Mesenchymal stem cell (in vitro differentiated cells and primary cell): ENCODE measurements at regions not wholly inside any gene's neighbourhood (a gene's known extent, or its start where the extent isn't known, plus 50 kb on each side); places are given as distances from the start of the nearest gene placed in this dataset.
"Not testable (repeated sequence)": the region's sequence is repeated elsewhere in the genome, so short reads cannot be mapped to it uniquely, and the experiment has no call there.

Experiments used
- DNase-seq: peaks from one replicate; pipeline ENCODE4 v3.0.0-alpha.2; 2013
- H2AFZ ChIP-seq: one replicate; pipeline ENCODE4 v1.6.1; 2013; ENCODE audit warnings: low read depth, mild to moderate bottlenecking, control low read depth, inconsistent platforms, low read length, moderate library complexity
- H2AK5ac ChIP-seq: 2 replicates; pipeline ENCODE4 v1.6.1; 2013; ENCODE audit warnings: low read length, moderate library complexity, mild to moderate bottlenecking, inconsistent platforms; ENCODE audit not compliant: severe bottlenecking
- H2BK120ac ChIP-seq: one replicate; pipeline ENCODE4 v1.6.1; 2013; ENCODE audit warnings: low read depth, mild to moderate bottlenecking, inconsistent platforms, low read length, moderate library complexity
- H2BK12ac ChIP-seq, 2 experiments: one replicate each; pipeline ENCODE4 v1.6.1; 2013; ENCODE audit warnings: inconsistent platforms in 2 of 2, low read length in 2 of 2, mild to moderate bottlenecking in 2 of 2, moderate library complexity in 2 of 2, control low read depth in 1 of 2
- H2BK15ac ChIP-seq: one replicate; pipeline ENCODE4 v1.6.1; 2013; ENCODE audit warnings: mild to moderate bottlenecking, low read depth, inconsistent platforms; ENCODE audit not compliant: poor library complexity, severe bottlenecking
- H2BK5ac ChIP-seq: 2 replicates; pipeline ENCODE4 v1.6.1; 2013; ENCODE audit warnings: low read depth, mild to moderate bottlenecking, low read length, control low read depth, inconsistent platforms; ENCODE audit not compliant: poor library complexity, severe bottlenecking
- H3K14ac ChIP-seq, 2 experiments: one replicate each; pipeline ENCODE4 v1.6.1; 2013; ENCODE audit warnings: inconsistent platforms in 2 of 2, low read length in 2 of 2, control low read depth in 1 of 2, mild to moderate bottlenecking in 1 of 2, moderate library complexity in 1 of 2
- H3K18ac ChIP-seq, 2 experiments: one replicate each; pipeline ENCODE4 v1.6.1; 2013; ENCODE audit warnings: inconsistent platforms in 2 of 2, low read length in 2 of 2, control low read depth in 1 of 2, low read depth in 1 of 2, mild to moderate bottlenecking in 1 of 2
- H3K23ac ChIP-seq, 2 experiments: one replicate each; pipeline ENCODE4 v1.6.1; 2013; ENCODE audit warnings: inconsistent platforms in 2 of 2, low read length in 2 of 2, mild to moderate bottlenecking in 2 of 2, moderate library complexity in 2 of 2, control low read depth in 1 of 2
- H3K27ac ChIP-seq: 2 replicates; pipeline ENCODE4 v1.5.1; 2013; ENCODE audit warnings: mild to moderate bottlenecking, moderate library complexity, low read length, control low read depth, inconsistent platforms; ENCODE audit not compliant: poor library complexity, severe bottlenecking
- H3K27me3 ChIP-seq, 2 experiments: 2 replicates each; pipeline versions ENCODE4 v1.6.1 to v1.7.0; 2013; ENCODE audit warnings: low read length in 2 of 2, mild to moderate bottlenecking in 2 of 2, moderate library complexity in 2 of 2, control low read depth in 1 of 2, inconsistent platforms in 1 of 2; ENCODE audit not compliant: control insufficient read depth in 1 of 2, insufficient read depth in 1 of 2
- H3K36me3 ChIP-seq, 2 experiments: 2 replicates each; pipeline versions ENCODE4 v1.6.1 to v1.7.0; 2013; ENCODE audit warnings: low read length in 2 of 2, control low read depth in 1 of 2, inconsistent platforms in 1 of 2, low read depth in 1 of 2, mild to moderate bottlenecking in 1 of 2; ENCODE audit not compliant: insufficient read depth in 2 of 2, control insufficient read depth in 1 of 2
- H3K4ac ChIP-seq, 2 experiments: one replicate each; pipeline ENCODE4 v1.6.1; 2013; ENCODE audit warnings: inconsistent platforms in 2 of 2, low read length in 2 of 2, mild to moderate bottlenecking in 2 of 2, moderate library complexity in 2 of 2, control low read depth in 1 of 2, low read depth in 1 of 2
- H3K4me1 ChIP-seq: 2 replicates; pipeline ENCODE4 v1.6.1; 2013; ENCODE audit warnings: low read depth, low read length, control low read depth; ENCODE audit not compliant: control insufficient read depth, insufficient read depth
- H3K4me2 ChIP-seq: 2 replicates; pipeline ENCODE4 v1.6.1; 2013; ENCODE audit warnings: low read length, mild to moderate bottlenecking, inconsistent platforms; ENCODE audit not compliant: poor library complexity, severe bottlenecking
- H3K4me3 ChIP-seq, 2 experiments: 2 replicates each; pipeline versions ENCODE4 v1.5.1 to v1.7.0; 2013; ENCODE audit warnings: low read length in 2 of 2, mild to moderate bottlenecking in 2 of 2, control low read depth in 1 of 2, low read depth in 1 of 2; ENCODE audit not compliant: insufficient read depth in 1 of 2
- H3K79me1 ChIP-seq: replicated peaks from 2 replicates; pipeline ENCODE4 v1.6.1; 2013; ENCODE audit warnings: mild to moderate bottlenecking, control low read depth, low read length, inconsistent platforms; ENCODE audit not compliant: poor library complexity, severe bottlenecking
- H3K9ac ChIP-seq: 2 replicates; pipeline ENCODE4 v1.7.0; 2013; ENCODE audit warnings: mild to moderate bottlenecking, low read length, moderate library complexity
- H3K9me3 ChIP-seq: 2 replicates; pipeline ENCODE4 v1.7.0; 2013; ENCODE audit warnings: mild to moderate bottlenecking, low read length; ENCODE audit not compliant: control insufficient read depth
- H4K8ac ChIP-seq: one replicate; pipeline ENCODE4 v1.6.1; 2013; ENCODE audit warnings: inconsistent platforms, mild to moderate bottlenecking, low read length, moderate library complexity
- H4K91ac ChIP-seq: one replicate; pipeline ENCODE4 v1.6.1; 2013; ENCODE audit warnings: mild to moderate bottlenecking, low read length, inconsistent platforms
- whole genome bisulfite sequencing: methylation state at CpG from one replicate; pipeline ENCODE4 v1.1.7; 2013; ENCODE audit warnings: mixed read lengths; 5-methylcytosine and 5-hydroxymethylcytosine counted together

DNA sequence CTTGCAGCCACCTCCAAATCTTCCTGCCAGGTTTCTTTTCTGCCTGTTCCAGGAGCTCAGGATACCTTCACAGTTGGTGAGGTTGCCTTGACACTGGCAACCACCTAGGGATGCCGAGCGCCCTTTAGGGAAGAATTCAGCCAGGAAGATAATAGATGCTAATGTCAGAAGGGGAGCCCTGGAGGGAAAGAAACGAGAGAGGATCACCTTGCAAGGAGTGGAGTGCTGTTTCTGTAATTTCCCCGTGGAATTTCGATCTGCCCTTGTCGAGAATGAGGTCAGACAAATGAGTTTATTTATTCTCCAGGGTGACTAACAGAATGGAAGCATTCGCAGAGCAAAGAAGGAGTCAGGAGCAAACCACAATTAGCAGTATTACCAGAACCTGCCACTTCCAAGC, 315.8 kb upstream of the KAZN start:
- Histone ChIP-seq H2BK5ac (no peak overlapping the region), H3K14ac (no peak overlapping the region)

DNA sequence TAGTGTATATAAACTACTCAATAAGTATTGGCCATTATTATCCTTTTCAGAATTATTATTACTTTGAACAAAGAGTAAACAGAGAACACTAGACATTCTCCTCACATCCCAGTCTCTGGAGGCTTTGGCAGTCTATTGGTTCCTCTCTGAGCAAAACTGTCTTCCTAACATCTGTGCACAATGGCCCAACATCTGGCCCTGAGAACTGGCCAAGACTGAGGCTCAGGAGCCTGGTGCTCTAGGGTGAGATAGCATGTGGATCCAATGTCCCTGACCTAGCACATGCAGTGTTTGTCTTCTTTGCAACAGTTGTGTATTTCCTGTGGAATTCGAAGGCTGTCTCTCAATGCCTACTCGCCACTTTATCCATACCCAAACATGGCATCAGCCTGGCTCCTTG, 313.2 kb upstream of the KAZN start:
- H2BK12ac ChIP-seq: no peak overlapping the region
- 58% methylated on average over 2 of the region's 2 CpGs for WGBS

More for the DNA sequence above, 315.8 kb upstream of the KAZN start:
- H3K4ac ChIP-seq: no peak overlapping the region
- H3K27me3 ChIP-seq: peaks cover 0 to 16% of the 10 kb centered on the region in 2 experiments
- H3K4me2 ChIP-seq: no peak overlapping the region
- no peaks in the 10 kb centered on the region for H3K4me1 ChIP-seq
- no peak overlapping the region for H3K23ac ChIP-seq
- H3K18ac ChIP-seq: no peak overlapping the region
- H2BK15ac ChIP-seq: no peak overlapping the region
- no peak overlapping the region for H2BK120ac ChIP-seq
- H4K91ac ChIP-seq: no peak overlapping the region
- WGBS: 21% methylated on average over 7 of the region's 7 CpGs
- no peak overlapping the region for H3K27ac ChIP-seq
- no peak overlapping the region for H2AFZ ChIP-seq
- no peaks in the 10 kb centered on the region for H3K36me3 ChIP-seq
- no peak overlapping the region for H4K8ac ChIP-seq
- H3K79me1 ChIP-seq: no peaks in the 10 kb centered on the region
- no peak for DNase-seq
- no peak overlapping the region for H3K4me3 ChIP-seq
- H3K9me3 ChIP-seq: peaks cover 9% of the 10 kb centered on the region
- no peak overlapping the region for H2BK12ac ChIP-seq
- no peak overlapping the region for H2AK5ac ChIP-seq
- no peak overlapping the region for H3K9ac ChIP-seq

DNA sequence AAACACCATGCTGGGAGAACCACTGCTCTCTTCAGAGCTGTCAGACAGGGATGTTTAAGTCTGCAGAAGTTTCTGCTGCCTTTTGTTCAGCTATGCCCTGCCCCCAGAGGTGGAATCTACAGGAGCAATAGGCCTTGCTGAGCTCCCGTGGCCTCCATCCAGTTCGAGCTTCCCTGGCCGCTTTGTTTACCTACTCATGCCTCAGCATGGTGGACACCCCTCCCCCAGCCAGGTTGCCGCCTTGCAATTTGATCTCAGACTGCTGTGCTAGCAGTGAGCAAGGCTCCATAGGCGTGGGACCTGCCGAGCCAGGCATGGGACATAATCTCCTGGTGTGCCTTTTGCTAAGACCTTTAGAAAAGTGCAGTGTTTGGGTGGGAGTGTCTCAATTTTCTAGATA, 307.3 kb upstream of the KAZN start:
- not testable (repeated sequence) for H2AFZ ChIP-seq, H3K27ac ChIP-seq, H2BK120ac ChIP-seq, H2AK5ac ChIP-seq, H3K4ac ChIP-seq, H3K79me1 ChIP-seq, H3K4me2 ChIP-seq, H3K4me3 ChIP-seq, H3K14ac ChIP-seq, H3K9me3 ChIP-seq, DNase-seq, H4K8ac ChIP-seq, H3K9ac ChIP-seq, H3K23ac ChIP-seq, H2BK12ac ChIP-seq, H3K27me3 ChIP-seq, H3K18ac ChIP-seq, H2BK5ac ChIP-seq, H4K91ac ChIP-seq, H3K4me1 ChIP-seq, H3K36me3 ChIP-seq, H2BK15ac ChIP-seq
- 39% methylated on average over 6 of the region's 6 CpGs for WGBS

More for the DNA sequence above, 313.2 kb upstream of the KAZN start:
- no peak overlapping the region for H2BK15ac ChIP-seq
- no peak overlapping the region for H4K8ac ChIP-seq
- no peak overlapping the region for H2AK5ac ChIP-seq
- H3K9ac ChIP-seq: no peak overlapping the region
- no peak overlapping the region for H2BK120ac ChIP-seq
- H4K91ac ChIP-seq: no peak overlapping the region
- no peaks in the 10 kb centered on the region for H3K79me1 ChIP-seq
- no peak overlapping the region for H2AFZ ChIP-seq
- H3K4me3 ChIP-seq: no peak overlapping the region
- no peak overlapping the region for H3K14ac ChIP-seq
- H3K4me2 ChIP-seq: no peak overlapping the region
- no peak overlapping the region for H3K18ac ChIP-seq
- DNase-seq: no peak
- peaks cover 0 to 16% of the 10 kb centered on the region in 2 experiments for H3K27me3 ChIP-seq
- H2BK5ac ChIP-seq: no peak overlapping the region
- H3K4ac ChIP-seq: no peak overlapping the region
- H3K9me3 ChIP-seq: peaks cover 9% of the 10 kb centered on the region
- no peak overlapping the region for H3K23ac ChIP-seq
- H3K4me1 ChIP-seq: no peaks in the 10 kb centered on the region
- no peaks in the 10 kb centered on the region for H3K36me3 ChIP-seq
- H3K27ac ChIP-seq: no peak overlapping the region

DNA sequence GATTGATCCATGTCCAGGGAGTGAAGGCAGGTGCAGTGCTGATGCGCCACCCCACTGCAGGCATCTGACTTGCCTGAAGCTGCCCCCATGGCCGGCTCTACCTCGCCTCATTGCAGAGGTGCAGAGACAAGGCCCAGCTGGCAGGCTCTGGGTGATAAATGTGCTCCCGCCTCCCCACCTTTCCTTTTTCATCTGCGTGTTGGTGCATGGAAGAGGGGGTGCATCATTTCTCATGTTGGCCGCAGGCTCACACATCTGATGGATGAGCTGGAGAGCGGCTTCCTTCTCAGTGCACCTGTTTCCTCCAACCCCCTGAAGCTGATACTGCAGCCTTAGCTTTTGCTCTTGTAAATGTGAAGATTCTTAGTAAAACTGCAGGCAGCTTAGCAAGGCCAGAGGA, 306.0 kb upstream of the KAZN start:
- Histone ChIP-seq H2AFZ (no peak overlapping the region), H3K4me2 (no peak overlapping the region), H3K4me3 (no peak overlapping the region), H2BK120ac (no peak overlapping the region), H3K4ac (no peak overlapping the region), H3K18ac (no peak overlapping the region), H2AK5ac (no peak overlapping the region), H3K14ac (no peak overlapping the region), H3K4me1 (no peaks in the 10 kb centered on the region), H3K36me3 (no peaks in the 10 kb centered on the region), H3K9ac (no peak overlapping the region), H3K27me3 (peaks cover 0 to 2% of the 10 kb centered on the region in 2 experiments), H3K27ac (no peak overlapping the region), H4K91ac (no peak overlapping the region), H2BK15ac (no peak overlapping the region), H2BK5ac (no peak overlapping the region), H2BK12ac (no peak overlapping the region), H4K8ac (no peak overlapping the region), H3K79me1 (no peaks in the 10 kb centered on the region), H3K9me3 (no peaks in the 10 kb centered on the region), H3K23ac (no peak overlapping the region)
- 71% methylated on average over 5 of the region's 7 CpGs for WGBS
- DNase-seq: no peak
